HCT116 (cell line): ENCODE measurements at regions not wholly inside any gene's neighbourhood (a gene's known extent, or its start where the extent isn't known, plus 50 kb on each side); places are given as distances from the start of the nearest gene placed in this dataset.

Source experiments
- ATAC-seq: fragments of 200-7000 bp; cut with Tn5 transposase; 2 replicates; pipeline ENCODE4 v1.9.1; 2020; ENCODE audit warnings: mild to moderate bottlenecking, moderate library complexity
- BruUV-seq: library from RNA; stranded (reverse); fragments of 400-500 nt; replicated peaks from 2 replicates; lab custom pipeline; 2021; lab: Mats Ljungman, UMichigan
- CTCF ChIA-PET: fragments of 300-600 bp; sonication (Branson Sonifier 250); formaldehyde crosslinking; loops from one replicate; lab custom pipeline; 2021; ENCODE audit warnings: antibody characterized with exemption; lab: Charles Lee
- POLR2A ChIA-PET: fragments of 300-600, 350-600 bp; sonication (Branson Sonifier 250); formaldehyde crosslinking; loops from one replicate; lab custom pipeline; 2021; ENCODE audit warnings: antibody characterized with exemption; lab: Charles Lee
- RAD21 ChIA-PET, 2 experiments: fragments of 300-600 bp; sonication (Branson Sonifier 250); formaldehyde crosslinking; loops; one replicate each; lab custom pipeline; 2023; ENCODE audit warnings: low total read pairs in 2 of 2; ENCODE audit not compliant: uncharacterized antibody in 2 of 2, unreplicated experiment in 2 of 2, low non-redundant PET in 1 of 2; lab: Charles Lee
- DNase-seq: peaks from one replicate; pipeline ENCODE4 v3.0.0-alpha.2; 2010; ENCODE audit warnings: low read depth, low spot score
- H2AFZ ChIP-seq: fragments of 200-600 bp; shearing (Covaris generic), sonication (generic); 2 replicates; pipeline ENCODE4 v1.6.1; 2017; ENCODE audit warnings: low read depth, mixed run types, mixed read lengths, antibody characterized with exemption, low read length; ENCODE audit not compliant: poor library complexity, severe bottlenecking
- H3K27ac ChIP-seq: 2 replicates; pipeline ENCODE4 v1.5.1; 2012; ENCODE audit warnings: low read depth, low read length
- H3K27me3 ChIP-seq: fragments of 200-600 bp; sonication (generic); 2 replicates; pipeline ENCODE4 v1.6.1; 2016; ENCODE audit warnings: mixed run types, low read length, mixed read lengths; ENCODE audit not compliant: insufficient read depth
- H3K36me3 ChIP-seq, 2 experiments: fragments of 200-500 bp in 1 of 2; fragments of 200-600 bp in 1 of 2; sonication (Bioruptor generic) in 1 of 2; sonication (generic) in 1 of 2; 2 replicates each; pipeline versions ENCODE4 v1.5.1 to v1.6.1; 2014 to 2016; ENCODE audit warnings: low read length in 2 of 2, inconsistent platforms in 1 of 2, mixed read lengths in 1 of 2, mixed run types in 1 of 2; ENCODE audit not compliant: insufficient read depth in 2 of 2, control insufficient read depth in 1 of 2
- H3K4me1 ChIP-seq, 2 experiments: fragments of 200-600 bp in 1 of 2; sonication (generic) in 1 of 2; 2 replicates each; pipeline versions ENCODE4 v1.5.1 to v1.6.1; 2012 to 2017; ENCODE audit warnings: low read length in 2 of 2, inconsistent platforms in 1 of 2, mild to moderate bottlenecking in 1 of 2, mixed read lengths in 1 of 2, mixed run types in 1 of 2, moderate library complexity in 1 of 2; ENCODE audit not compliant: insufficient read depth in 2 of 2, control insufficient read depth in 1 of 2
- H3K4me2 ChIP-seq: fragments of 200-600 bp; sonication (generic); 2 replicates; pipeline ENCODE4 v1.6.1; 2017; ENCODE audit warnings: mixed run types, low read length, mixed read lengths
- H3K4me3 ChIP-seq, 2 experiments: fragments of 200-600 bp in 1 of 2; sonication (generic) in 1 of 2; replicated peaks in 1 of 2; 2 replicates each; pipeline ENCODE4 v1.5.1; 2011 to 2016; ENCODE audit warnings: low read length in 2 of 2, control low read depth in 1 of 2, low read depth in 1 of 2, mild to moderate bottlenecking in 1 of 2, mixed read lengths in 1 of 2, mixed run types in 1 of 2
- H3K79me2 ChIP-seq: fragments of 200-600 bp; sonication (generic); 2 replicates; pipeline ENCODE4 v1.6.1; 2017; ENCODE audit warnings: mild to moderate bottlenecking, mixed run types, low read length, moderate library complexity, mixed read lengths; ENCODE audit not compliant: insufficient read depth
- H3K9ac ChIP-seq: fragments of 200-600 bp; sonication (generic); 2 replicates; pipeline ENCODE4 v1.6.1; 2016; ENCODE audit warnings: low read length, mixed read lengths
- H3K9me2 ChIP-seq: fragments of 200-600 bp; sonication (generic), shearing (Covaris generic); 2 replicates; pipeline ENCODE4 v1.6.1; 2017; ENCODE audit warnings: mixed run types, mild to moderate bottlenecking, moderate library complexity; ENCODE audit not compliant: insufficient read depth
- H3K9me3 ChIP-seq, 2 experiments: fragments of 200-500 bp in 1 of 2; fragments of 200-600 bp in 1 of 2; sonication (Bioruptor generic) in 1 of 2; sonication (generic) in 1 of 2; 2 replicates each; pipeline ENCODE4 v1.6.1; 2014 to 2017; ENCODE audit warnings: low read length in 2 of 2, mixed read lengths in 2 of 2, inconsistent platforms in 1 of 2, low read depth in 1 of 2, mild to moderate bottlenecking in 1 of 2, mixed run types in 1 of 2, moderate library complexity in 1 of 2; ENCODE audit not compliant: control insufficient read depth in 1 of 2, insufficient read depth in 1 of 2
- H4K20me1 ChIP-seq: fragments of 200-600 bp; sonication (generic), shearing (Covaris generic); 2 replicates; pipeline ENCODE4 v1.6.1; 2017; ENCODE audit warnings: mixed run types, mild to moderate bottlenecking, moderate library complexity; ENCODE audit not compliant: insufficient read depth
- CBX3 ChIP-seq: IDR thresholded peaks from 2 replicates; pipeline ENCODE4 v1.6.1; 2012; ENCODE audit warnings: low read depth
- CEBPB ChIP-seq: IDR thresholded peaks from 2 replicates; pipeline ENCODE4 v1.6.1; 2012; ENCODE audit warnings: low read depth
- CTCF ChIP-seq, 3 experiments: fragments of 200-600 bp in 1 of 3; sonication (generic) in 1 of 3; IDR thresholded peaks in 2 of 3; conservative IDR thresholded peaks in 1 of 3; 2 replicates each; pipeline ENCODE4 v1.5.1; 2012 to 2017; ENCODE audit warnings: low read depth in 2 of 3, low read length in 2 of 3, antibody characterized with exemption in 1 of 3, borderline replicate concordance in 1 of 3, control low read depth in 1 of 3, mild to moderate bottlenecking in 1 of 3, mixed read lengths in 1 of 3, mixed run types in 1 of 3, moderate library complexity in 1 of 3; ENCODE audit not compliant: insufficient read depth in 1 of 3
- EGR1 ChIP-seq: IDR thresholded peaks from 2 replicates; pipeline ENCODE4 v1.6.1; 2012; ENCODE audit warnings: low read depth
- ELF1 ChIP-seq: IDR thresholded peaks from 2 replicates; pipeline ENCODE4 v1.6.1; 2012; ENCODE audit warnings: low read depth, borderline replicate concordance
- EZH2 ChIP-seq: fragments of 200-600 bp; sonication (generic); IDR thresholded peaks from 2 replicates; pipeline ENCODE4 v1.6.1; 2017; ENCODE audit warnings: antibody characterized with exemption, mixed run types
- EZH2phosphoT487 ChIP-seq: fragments of 200-600 bp; IDR thresholded peaks from 2 replicates; pipeline ENCODE4 v1.6.1; 2018; ENCODE audit warnings: antibody characterized with exemption, borderline replicate concordance
- FOSL1 ChIP-seq: IDR thresholded peaks from 2 replicates; pipeline ENCODE4 v1.6.1; 2012; ENCODE audit warnings: low read depth
- JUND ChIP-seq: IDR thresholded peaks from 2 replicates; pipeline ENCODE4 v1.6.1; 2012
- MAX ChIP-seq: IDR thresholded peaks from 2 replicates; pipeline ENCODE4 v1.6.1; 2012
- POLR2A ChIP-seq: IDR thresholded peaks from 2 replicates; pipeline ENCODE4 v1.7.0; 2011; ENCODE audit warnings: borderline replicate concordance; ENCODE audit not compliant: insufficient read depth, insufficient read length; ENCODE audit errors: extremely low read depth
- POLR2AphosphoS5 ChIP-seq: IDR thresholded peaks from 2 replicates; pipeline ENCODE4 v1.6.1; 2011; ENCODE audit warnings: mild to moderate bottlenecking, low read depth, low read length, moderate library complexity
- RAD21 ChIP-seq: IDR thresholded peaks from 2 replicates; pipeline ENCODE4 v1.6.1; 2012; ENCODE audit warnings: low read depth, mild to moderate bottlenecking
- REST ChIP-seq: IDR thresholded peaks from 2 replicates; pipeline ENCODE4 v1.6.1; 2012; ENCODE audit warnings: low read depth
- SIN3A ChIP-seq: IDR thresholded peaks from 2 replicates; pipeline ENCODE4 v1.6.1; 2012; ENCODE audit warnings: low read depth
- TCF7L2 ChIP-seq: IDR thresholded peaks from 2 replicates; pipeline ENCODE4 v1.7.0; 2011; ENCODE audit warnings: borderline replicate concordance, inconsistent platforms; ENCODE audit not compliant: insufficient read depth, insufficient read length; ENCODE audit errors: extremely low read depth
- ZBTB33 ChIP-seq: IDR thresholded peaks from 2 replicates; pipeline ENCODE4 v1.6.1; 2011; ENCODE audit warnings: mild to moderate bottlenecking, low read length, moderate library complexity; ENCODE audit not compliant: insufficient replicate concordance; ENCODE audit errors: extremely low read depth
- intact Hi-C: fragments of 100-400 bp; cut with micrococcal nuclease; formaldehyde crosslinking; loops from 2 replicates; pipeline ENCODE4 v1.10.0; 2022

- H3K27ac ChIP-seq: no peak overlapping the region
- POLR2A ChIA-PET: no interaction called here
- no peaks in the 10 kb centered on the region for H4K20me1 ChIP-seq
- no TSS peak for BruUV-seq
- H3K79me2 ChIP-seq: no peaks in the 10 kb centered on the region
- no peak overlapping the region for H3K4me3 ChIP-seq
- no peaks in the 10 kb centered on the region for H3K9me3 ChIP-seq
- no peaks in the 10 kb centered on the region for H3K36me3 ChIP-seq
- no peak for TF ChIP-seq ZBTB33
- TF ChIP-seq EGR1: no peak
- no peak for TF ChIP-seq EZH2phosphoT487
- no peak for TF ChIP-seq MAX
- TF ChIP-seq JUND: no peak
- TF ChIP-seq SIN3A: no peak
- no peak for TF ChIP-seq CEBPB
- no peak for TF ChIP-seq POLR2AphosphoS5
- no peak for TF ChIP-seq POLR2A
- TF ChIP-seq REST: no peak
- no peak for TF ChIP-seq CBX3
- TF ChIP-seq FOSL1: no peak
- no peak for TF ChIP-seq EZH2
- TF ChIP-seq CTCF (IDR thresholded peaks at IDR 0.05 in 2 of 3, conservative IDR thresholded peaks at IDR 0.05 in 1 of 3; ENCODE audit: borderline replicate concordance in 1 of 3, insufficient read depth in 1 of 3, low read depth in 2 of 3, low read length in 2 of 3): no peak
- TF ChIP-seq RAD21: no peak
- TF ChIP-seq TCF7L2: no peak
- TF ChIP-seq ELF1: no peak
- CTCF ChIA-PET: no interaction called here
- H3K9me2 ChIP-seq: no peaks in the 10 kb centered on the region
- H3K4me2 ChIP-seq: no peak overlapping the region
- no peak overlapping the region for H3K9ac ChIP-seq
- no peak for ATAC-seq
- RAD21 ChIA-PET: no interaction called here
- intact Hi-C loops: no loop called here
- DNase-seq: no peak
- peaks cover 0 to 27% of the 10 kb centered on the region in 2 experiments; a peak in 2 of 4 replicates for H3K4me1 ChIP-seq
- H3K27me3 ChIP-seq: no peaks in the 10 kb centered on the region
- no peak overlapping the region for H2AFZ ChIP-seq
These were observed 645.7 kb downstream of the SLC4A3 start for GRCh38 chr2:220273082-220273481.
